H9 (cell line): ENCODE measurements at regions not wholly inside any gene's neighbourhood (a gene's known extent, or its start where the extent isn't known, plus 50 kb on each side); places are given as distances from the start of the nearest gene placed in this dataset.
A peak's percentile ranks its signal among the peaks of the same experiment; 100 is the strongest.

Experiments used
- DNase-seq: peaks from one replicate; pipeline ENCODE4 v3.0.0-alpha.2; 2017
- H2AFZ ChIP-seq: one replicate; pipeline ENCODE4 v1.6.1; 2013; ENCODE audit warnings: mild to moderate bottlenecking, low read length, control low read depth, moderate library complexity
- H2AK5ac ChIP-seq: 2 replicates; pipeline ENCODE4 v1.6.1; 2013; ENCODE audit warnings: low read length, control low read depth, mixed read lengths; ENCODE audit not compliant: insufficient read length
- H2BK120ac ChIP-seq: one replicate; pipeline ENCODE4 v1.6.1; 2013; ENCODE audit warnings: low read depth, mild to moderate bottlenecking, low read length, control low read depth, inconsistent platforms; ENCODE audit not compliant: poor library complexity, severe bottlenecking
- H2BK12ac ChIP-seq: 2 replicates; pipeline ENCODE4 v1.6.1; 2013; ENCODE audit warnings: low read length, control low read depth, mixed read lengths, low read depth; ENCODE audit not compliant: insufficient read length
- H2BK15ac ChIP-seq: 2 replicates; pipeline ENCODE4 v1.6.1; 2013; ENCODE audit warnings: low read depth, low read length, control low read depth
- H2BK20ac ChIP-seq: one replicate; pipeline ENCODE4 v1.6.1; 2013; ENCODE audit warnings: low read depth, mild to moderate bottlenecking, low read length, control low read depth, inconsistent platforms; ENCODE audit not compliant: poor library complexity, severe bottlenecking
- H2BK5ac ChIP-seq: 2 replicates; pipeline ENCODE4 v1.6.1; 2013; ENCODE audit warnings: low read length, control low read depth, mixed read lengths; ENCODE audit not compliant: insufficient read length
- H3K14ac ChIP-seq: 2 replicates; pipeline ENCODE4 v1.6.1; 2013; ENCODE audit warnings: low read length, control low read depth; ENCODE audit not compliant: insufficient read depth
- H3K18ac ChIP-seq: 2 replicates; pipeline ENCODE4 v1.6.1; 2013; ENCODE audit warnings: low read depth, mild to moderate bottlenecking, mixed read lengths, low read length, control low read depth; ENCODE audit not compliant: insufficient read length
- H3K23ac ChIP-seq: 2 replicates; pipeline ENCODE4 v1.6.1; 2013; ENCODE audit warnings: low read length, control low read depth, mixed read lengths, low read depth; ENCODE audit not compliant: insufficient read length
- H3K23me2 ChIP-seq: 2 replicates; pipeline ENCODE4 v1.6.1; 2013; ENCODE audit warnings: low read depth, mild to moderate bottlenecking, mixed read lengths, low read length, control low read depth; ENCODE audit not compliant: insufficient read length, poor library complexity, severe bottlenecking
- H3K27ac ChIP-seq: 2 replicates; pipeline ENCODE4 v1.5.1; 2013; ENCODE audit warnings: low read length, control low read depth, mixed read lengths, low read depth; ENCODE audit not compliant: insufficient read length
- H3K27me3 ChIP-seq: 2 replicates; pipeline ENCODE4 v1.6.1; 2013; ENCODE audit warnings: low read length, control low read depth, inconsistent platforms; ENCODE audit not compliant: insufficient read depth
- H3K4ac ChIP-seq: 2 replicates; pipeline ENCODE4 v1.6.1; 2013; ENCODE audit warnings: low read depth, mild to moderate bottlenecking, control low read depth, inconsistent platforms, low read length, moderate library complexity
- H3K4me1 ChIP-seq: 2 replicates; pipeline ENCODE4 v1.6.1; 2013; ENCODE audit warnings: low read length, control low read depth, inconsistent platforms; ENCODE audit not compliant: insufficient read depth
- H3K4me2 ChIP-seq: 2 replicates; pipeline ENCODE4 v1.6.1; 2013; ENCODE audit warnings: low read length, control low read depth, mixed read lengths; ENCODE audit not compliant: insufficient read length, insufficient read depth
- H3K56ac ChIP-seq: 2 replicates; pipeline ENCODE4 v1.6.1; 2013; ENCODE audit warnings: low read depth, mild to moderate bottlenecking, mixed read lengths, low read length, control low read depth; ENCODE audit not compliant: insufficient read length
- H3K79me1 ChIP-seq: 2 replicates; pipeline ENCODE4 v1.6.1; 2013; ENCODE audit warnings: low read depth, mild to moderate bottlenecking, moderate library complexity, low read length, control low read depth, inconsistent platforms; ENCODE audit not compliant: insufficient read depth, poor library complexity, severe bottlenecking
- H3K79me2 ChIP-seq: 2 replicates; pipeline ENCODE4 v1.6.1; 2013; ENCODE audit warnings: low read length, control low read depth, inconsistent platforms; ENCODE audit not compliant: insufficient read depth
- H3K9ac ChIP-seq: 2 replicates; pipeline ENCODE4 v1.6.1; 2013; ENCODE audit warnings: low read length, control low read depth, mixed read lengths; ENCODE audit not compliant: insufficient read length; ENCODE audit errors: extremely low read depth
- H3K9me3 ChIP-seq: one replicate; pipeline ENCODE4 v1.6.1; 2013; ENCODE audit warnings: low read depth, low read length, inconsistent platforms; ENCODE audit not compliant: control insufficient read depth
- H3T11ph ChIP-seq: one replicate; pipeline ENCODE4 v1.6.1; 2013; ENCODE audit warnings: mild to moderate bottlenecking, low read length, control low read depth, inconsistent platforms
- H4K20me1 ChIP-seq: one replicate; pipeline ENCODE4 v1.6.1; 2013; ENCODE audit not compliant: control insufficient read depth, insufficient read length, insufficient read depth
- H4K5ac ChIP-seq: 2 replicates; pipeline ENCODE4 v1.6.1; 2013; ENCODE audit warnings: low read depth, mild to moderate bottlenecking, mixed read lengths, low read length, control low read depth; ENCODE audit not compliant: insufficient read length
- H4K8ac ChIP-seq: replicated peaks from 2 replicates; pipeline ENCODE4 v1.6.1; 2013; ENCODE audit warnings: low read length, control low read depth, mixed read lengths, low read depth; ENCODE audit not compliant: insufficient read length
- H4K91ac ChIP-seq: 2 replicates; pipeline ENCODE4 v1.6.1; 2013; ENCODE audit warnings: low read depth, mild to moderate bottlenecking, moderate library complexity, mixed read lengths, low read length, control low read depth; ENCODE audit not compliant: insufficient read length
- H3K27ac Mint-ChIP-seq, 3 experiments: 2 replicates in 2 of 3; 3 replicates in 1 of 3; pipeline ENCODE4 v1.8.0; 2020 to 2021; ENCODE audit warnings: mixed read lengths in 3 of 3, mild to moderate bottlenecking in 1 of 3, moderate library complexity in 1 of 3
- H3K27me3 Mint-ChIP-seq: 2 replicates; pipeline ENCODE4 v1.8.0; 2021; ENCODE audit warnings: low read depth, mild to moderate bottlenecking, moderate library complexity, mixed read lengths
- H3K36me3 Mint-ChIP-seq, 3 experiments: 2 replicates in 2 of 3; 3 replicates in 1 of 3; pipeline ENCODE4 v1.8.0; 2020 to 2021; ENCODE audit warnings: low read depth in 3 of 3, mixed read lengths in 3 of 3; ENCODE audit not compliant: insufficient read depth in 1 of 3
- H3K4me1 Mint-ChIP-seq, 2 experiments: 2 replicates each; pipeline ENCODE4 v1.8.0; 2020; ENCODE audit warnings: mixed read lengths in 2 of 2
- H3K4me3 Mint-ChIP-seq, 2 experiments: 2 replicates in 1 of 2; 3 replicates in 1 of 2; pipeline ENCODE4 v1.8.0; 2020 to 2021; ENCODE audit warnings: mild to moderate bottlenecking in 2 of 2, mixed read lengths in 2 of 2, moderate library complexity in 1 of 2
- H3K9me3 Mint-ChIP-seq, 2 experiments: 2 replicates in 1 of 2; 3 replicates in 1 of 2; pipeline ENCODE4 v1.8.0; 2020; ENCODE audit warnings: mild to moderate bottlenecking in 2 of 2, mixed read lengths in 2 of 2, moderate library complexity in 1 of 2
- TF ChIP-seq, protein P1 (sequence below): fragments of 200-600 bp; sonication (generic); conservative IDR thresholded peaks from 3 replicates; pipeline ENCODE4 v1.8.0; 2021; ENCODE audit warnings: antibody characterized with exemption, mild to moderate bottlenecking

DNA sequence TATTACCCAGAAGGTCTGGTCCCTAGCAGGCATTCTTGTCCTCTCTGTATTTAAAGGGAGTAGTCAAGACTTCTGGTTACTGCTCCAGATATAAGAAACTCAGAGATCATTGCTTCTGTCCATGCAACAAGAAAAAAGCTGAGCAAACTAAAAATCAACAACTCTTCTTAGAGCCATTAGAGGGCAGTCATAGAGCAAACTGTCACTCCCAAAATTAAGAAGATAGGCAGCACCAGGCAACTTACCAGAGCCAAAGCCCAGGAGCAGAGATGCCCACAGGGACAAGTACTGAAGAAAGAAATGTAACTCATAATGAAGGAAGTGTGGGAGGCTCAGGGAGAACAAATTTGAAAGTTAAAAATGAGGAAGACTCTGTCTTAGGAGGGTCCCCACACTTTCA, 472.9 kb upstream of the COBL start:
- no peak overlapping the region for H3K56ac ChIP-seq
- H2BK20ac ChIP-seq, result no peak overlapping the region
- no peak overlapping the region for H2AFZ ChIP-seq
- no peak overlapping the region for H2BK120ac ChIP-seq
- no peak overlapping the region for H2BK15ac ChIP-seq
- Mint-ChIP-seq H3K27me3 (no peaks in the 10 kb centered on the region), H3K27ac (peak overlapping the region in 2 of 3 experiments; percentile 52 to 61; a peak in 1 of 7 replicates), H3K4me3 (no peak overlapping the region), H3K4me1 (peaks cover 3 to 4% of the 10 kb centered on the region in 2 experiments), H3K9me3 (peaks cover 0 to 2% of the 10 kb centered on the region in 2 experiments; a peak in 2 of 5 replicates), H3K36me3 (no peaks in the 10 kb centered on the region)
- H3K27ac ChIP-seq, result no peak overlapping the region
- no peak overlapping the region for H3K18ac ChIP-seq
- no peak overlapping the region for H3K23ac ChIP-seq
- H4K91ac ChIP-seq, result no peak overlapping the region
- H3T11ph ChIP-seq, result no peak overlapping the region
- no peak overlapping the region for H3K4ac ChIP-seq
- DNase-seq, result no peak
- no peak overlapping the region for H2BK5ac ChIP-seq
- no peaks in the 10 kb centered on the region for H3K23me2 ChIP-seq
- H4K5ac ChIP-seq, result no peak overlapping the region
- no peaks in the 10 kb centered on the region for H4K20me1 ChIP-seq
- H3K4me1 ChIP-seq, result no peaks in the 10 kb centered on the region
- no peak overlapping the region for H3K14ac ChIP-seq
- no peak overlapping the region for H2BK12ac ChIP-seq
- no peak overlapping the region for H4K8ac ChIP-seq
- no peak overlapping the region for H3K9ac ChIP-seq
- no peak overlapping the region for H3K4me2 ChIP-seq
- H2AK5ac ChIP-seq, result no peak overlapping the region
- no peaks in the 10 kb centered on the region for H3K79me1 ChIP-seq
- TF ChIP-seq, protein P1, sequence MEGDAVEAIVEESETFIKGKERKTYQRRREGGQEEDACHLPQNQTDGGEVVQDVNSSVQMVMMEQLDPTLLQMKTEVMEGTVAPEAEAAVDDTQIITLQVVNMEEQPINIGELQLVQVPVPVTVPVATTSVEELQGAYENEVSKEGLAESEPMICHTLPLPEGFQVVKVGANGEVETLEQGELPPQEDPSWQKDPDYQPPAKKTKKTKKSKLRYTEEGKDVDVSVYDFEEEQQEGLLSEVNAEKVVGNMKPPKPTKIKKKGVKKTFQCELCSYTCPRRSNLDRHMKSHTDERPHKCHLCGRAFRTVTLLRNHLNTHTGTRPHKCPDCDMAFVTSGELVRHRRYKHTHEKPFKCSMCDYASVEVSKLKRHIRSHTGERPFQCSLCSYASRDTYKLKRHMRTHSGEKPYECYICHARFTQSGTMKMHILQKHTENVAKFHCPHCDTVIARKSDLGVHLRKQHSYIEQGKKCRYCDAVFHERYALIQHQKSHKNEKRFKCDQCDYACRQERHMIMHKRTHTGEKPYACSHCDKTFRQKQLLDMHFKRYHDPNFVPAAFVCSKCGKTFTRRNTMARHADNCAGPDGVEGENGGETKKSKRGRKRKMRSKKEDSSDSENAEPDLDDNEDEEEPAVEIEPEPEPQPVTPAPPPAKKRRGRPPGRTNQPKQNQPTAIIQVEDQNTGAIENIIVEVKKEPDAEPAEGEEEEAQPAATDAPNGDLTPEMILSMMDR, result peak; percentile 71
- H3K9me3 ChIP-seq, result no peaks in the 10 kb centered on the region
- no peaks in the 10 kb centered on the region for H3K27me3 ChIP-seq
- H3K79me2 ChIP-seq, result no peaks in the 10 kb centered on the region
